ENCODE measurements at regions not wholly inside any gene's neighbourhood (a gene's known extent, or its start where the extent isn't known, plus 50 kb on each side); places are given as distances from the start of the nearest gene placed in this dataset.
A peak's percentile ranks its signal among the peaks of the same experiment; 100 is the strongest.
"Not testable (repeated sequence)": the region's sequence is repeated elsewhere in the genome, so short reads cannot be mapped to it uniquely, and the experiment has no call there.

DNA sequence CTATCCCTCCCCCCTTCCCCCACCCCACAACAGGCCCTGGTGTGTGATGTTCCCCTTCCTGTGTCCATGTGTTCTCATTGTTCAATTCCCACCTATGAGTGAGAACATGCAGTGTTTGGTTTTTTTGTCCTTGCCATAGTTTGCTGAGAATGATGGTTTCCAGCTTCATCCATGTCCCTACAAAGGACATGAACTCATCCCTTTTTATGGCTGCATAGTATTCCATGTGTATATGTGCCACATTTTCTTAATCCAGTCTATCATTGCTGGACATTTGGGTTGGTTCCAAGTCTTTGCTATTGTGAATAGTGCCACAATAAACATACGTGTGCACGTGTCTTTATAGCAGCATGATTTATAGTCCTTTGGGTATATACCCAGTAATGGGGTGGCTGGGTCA is 52.3 kb upstream of the MAN1A2 start:
- DNase-seq, result not testable (repeated sequence)

DNA sequence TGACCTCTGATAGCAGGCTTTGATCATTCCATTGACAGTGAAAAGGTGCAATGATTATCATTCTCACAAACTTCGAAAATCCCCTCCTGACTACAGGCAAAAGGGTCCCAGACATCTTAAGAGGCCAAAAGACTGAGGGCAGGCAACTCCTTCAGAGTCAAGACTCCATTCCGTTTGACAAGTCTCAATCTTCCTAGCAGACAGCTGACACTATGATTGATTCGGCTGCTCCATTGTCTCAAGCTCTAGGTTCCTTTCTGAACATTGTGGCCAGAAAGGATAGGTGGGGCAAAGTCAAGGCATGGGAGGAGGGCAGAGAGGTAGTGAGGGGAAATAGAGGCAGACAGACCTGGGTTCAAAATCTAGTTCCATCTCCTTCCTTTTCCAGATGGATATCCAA is 53.7 kb upstream of the MAN1A2 start:
- no peak for DNase-seq

GRCh38 chr1:117312453-117313138 is 54.7 kb upstream of the MAN1A2 start:
- DNase-seq, result peak in 1 of 2 donors; percentile 48

GRCh38 chr1:117308311-117308916 is 58.8 kb upstream of the MAN1A2 start:
- no peak for DNase-seq

DNA sequence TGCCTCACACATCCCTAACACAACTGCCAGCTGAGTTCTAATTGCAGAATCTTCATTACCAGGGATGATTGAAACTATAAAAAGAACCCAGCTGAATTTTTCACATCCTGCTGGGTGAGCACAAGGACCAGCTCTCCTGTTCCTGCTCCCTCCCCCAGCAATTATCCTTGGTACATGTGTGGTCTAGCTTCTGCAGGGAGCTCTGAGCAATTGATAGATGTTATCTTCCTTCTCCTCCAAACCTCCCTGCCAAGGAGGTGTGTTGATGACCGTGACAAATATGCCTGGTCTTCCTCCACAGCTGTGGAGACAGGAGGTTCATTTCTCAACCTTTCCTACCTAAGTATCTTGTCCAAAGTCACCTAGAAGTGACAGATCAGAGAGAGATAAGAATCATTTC is 65.3 kb upstream of the MAN1A2 start:
- no peak for DNase-seq

GRCh38 chr1:117300183-117300582 is 67.1 kb upstream of the MAN1A2 start:
- DNase-seq, result not testable (repeated sequence)

DNA sequence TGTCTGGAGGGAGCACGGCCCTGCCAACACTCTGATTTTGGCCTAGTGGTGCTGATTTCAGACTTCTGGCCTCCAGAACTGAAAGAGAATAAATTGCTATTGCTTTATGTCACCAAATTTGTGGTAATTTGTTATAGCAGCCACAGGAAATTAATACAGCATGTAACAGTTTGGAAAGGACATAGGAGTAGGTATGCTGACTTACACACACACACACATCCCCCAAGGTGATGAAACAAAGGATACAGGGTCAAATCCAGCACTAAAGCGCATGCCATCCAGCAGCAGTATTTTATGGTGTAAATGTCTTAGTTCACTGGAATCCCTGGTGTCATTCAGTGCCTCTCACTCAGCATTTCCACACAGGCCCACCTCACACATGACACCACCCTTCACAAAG is 72.2 kb upstream of the MAN1A2 start:
- DNase-seq, result no peak

GRCh38 chr1:117290890-117291289 is 76.4 kb upstream of the MAN1A2 start:
- no peak for DNase-seq

GRCh38 chr1:117289316-117289870 is 77.9 kb upstream of the MAN1A2 start:
- DNase-seq, result no peak

DNA sequence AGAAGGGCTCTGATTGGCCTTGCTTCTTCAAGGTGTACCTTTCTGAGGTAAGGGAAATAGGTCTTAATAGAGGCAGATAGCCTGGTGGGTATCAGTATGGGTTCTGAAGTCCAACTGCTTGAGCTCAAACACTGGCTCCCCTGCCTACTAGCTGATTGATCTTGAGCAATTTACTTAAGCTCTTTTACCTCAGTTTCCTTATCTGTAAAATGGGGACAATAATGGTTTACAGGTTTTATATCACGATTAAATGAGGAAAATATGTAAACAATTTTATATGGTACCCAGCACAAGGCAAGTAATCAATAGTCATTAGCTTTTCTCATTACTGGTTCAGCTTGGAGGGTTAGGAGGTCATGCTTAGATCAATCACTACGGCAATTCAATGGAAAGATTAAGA is 75.8 kb upstream of the VTCN1 start:
- DNase-seq, result no peak

DNA sequence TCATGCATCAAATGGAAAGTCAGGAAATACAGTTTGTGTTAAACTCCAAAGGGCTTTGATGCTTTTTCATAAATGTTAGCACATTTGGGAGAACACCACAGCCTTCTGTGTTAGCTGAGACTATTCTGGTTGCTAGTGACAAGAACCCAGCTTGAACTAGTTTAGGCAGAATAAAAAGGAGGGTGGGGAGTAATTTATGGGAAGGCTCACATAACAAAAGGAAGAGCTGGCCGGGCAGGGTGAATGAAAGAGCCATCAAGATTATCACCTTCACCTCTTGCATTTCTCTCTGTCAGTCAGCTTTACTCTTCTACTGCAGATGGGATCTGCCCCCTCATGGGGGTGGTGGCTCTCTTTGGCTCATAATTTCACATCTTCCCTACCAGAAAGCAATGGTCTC is 75.4 kb upstream of the VTCN1 start:
- no peak for DNase-seq

DNA sequence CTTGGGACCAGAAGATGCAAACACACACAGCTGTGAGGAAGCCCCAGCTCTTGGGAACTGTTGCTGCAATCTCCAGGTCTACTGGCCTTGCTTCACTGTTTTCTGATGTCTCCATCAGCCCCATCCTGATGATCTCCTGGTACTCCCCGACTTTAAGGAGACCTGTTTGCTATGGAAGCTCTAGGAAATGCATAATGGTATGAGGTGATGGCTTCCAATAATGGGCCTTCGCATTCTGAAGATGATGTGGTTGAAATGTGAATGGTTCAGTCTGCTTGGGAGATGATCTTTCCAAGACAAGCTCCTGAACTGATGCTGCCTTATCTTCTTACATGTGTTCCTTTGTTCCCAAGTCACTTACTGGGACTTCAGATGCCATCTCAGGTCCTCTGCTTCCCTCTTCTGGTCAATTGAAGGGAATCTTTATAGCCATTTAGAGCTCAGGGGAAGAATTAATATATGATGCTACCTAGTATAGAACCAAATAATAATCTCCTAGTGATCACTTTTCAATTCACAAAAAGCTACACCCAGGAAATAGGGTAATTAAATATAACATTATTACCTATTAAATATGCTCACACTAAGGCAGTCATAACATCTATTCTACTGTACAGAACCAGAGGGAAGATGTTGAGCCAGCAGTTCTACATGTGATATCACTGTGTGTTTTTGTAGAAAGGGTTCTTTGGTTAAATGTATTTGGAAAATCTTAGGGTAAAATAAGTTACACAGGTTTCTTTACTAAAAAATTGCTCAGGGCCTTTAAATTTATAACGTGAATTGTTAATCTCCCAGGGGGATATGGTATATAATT is 73.9 kb upstream of the VTCN1 start:
- DNase-seq, result no peak

DNA sequence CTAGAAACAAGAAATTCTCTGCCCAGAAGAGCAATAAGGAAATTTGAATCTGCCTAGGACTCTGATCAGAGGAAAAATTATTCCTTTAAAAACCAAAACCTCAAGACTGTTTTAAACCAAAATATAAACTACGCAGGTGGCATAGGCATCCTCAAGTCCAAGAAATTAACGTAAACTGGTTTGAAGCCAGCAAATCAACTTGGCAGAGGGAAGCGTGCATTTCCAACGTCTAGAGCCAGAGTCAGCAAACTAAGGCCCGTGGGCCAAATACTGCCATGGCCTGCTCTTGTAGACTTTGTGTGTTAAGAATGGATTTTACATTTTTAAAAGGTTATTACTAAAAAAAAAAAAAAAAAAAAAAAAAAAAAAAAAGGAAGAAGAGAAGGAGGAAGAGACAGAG is 67.8 kb upstream of the VTCN1 start:
- no peak for DNase-seq

DNA sequence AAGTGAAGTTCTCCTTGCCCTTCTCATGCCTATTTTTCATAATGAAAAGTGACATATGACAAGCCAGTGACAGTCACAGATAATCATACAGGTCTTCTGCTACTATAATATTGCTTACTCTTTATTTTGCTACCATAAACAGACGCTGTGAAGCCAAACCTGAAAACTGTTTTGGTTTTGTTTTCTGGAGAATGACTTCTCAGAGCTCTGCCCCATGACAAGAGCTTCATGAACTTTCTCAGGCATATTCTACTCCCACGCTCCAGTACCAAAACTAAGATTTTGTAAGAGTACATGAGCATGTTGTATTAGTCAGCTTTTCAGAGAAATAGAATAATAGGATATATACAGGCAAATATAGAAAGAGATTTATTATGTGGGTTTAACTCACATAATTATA is 64.3 kb upstream of the VTCN1 start:
- DNase-seq, result no peak

DNA sequence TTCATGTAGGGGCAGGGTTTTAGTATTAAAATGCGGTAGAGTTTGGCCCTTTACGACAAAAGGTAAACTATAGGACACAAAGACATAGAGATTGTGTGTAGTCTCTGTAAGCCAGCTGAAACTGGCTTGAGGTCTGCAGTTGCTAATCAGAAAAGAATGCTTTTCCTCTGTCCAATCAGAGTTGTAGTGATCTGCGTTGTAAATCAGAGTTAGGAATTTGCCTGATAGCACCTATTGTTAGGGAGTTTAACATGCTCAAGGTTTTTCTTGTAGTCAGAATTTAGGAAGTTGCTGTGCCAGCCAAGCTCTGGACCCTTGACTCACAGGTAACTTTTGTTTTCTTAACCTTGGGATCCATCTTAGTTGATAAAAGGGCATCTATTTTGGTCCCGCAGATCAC is 61.2 kb upstream of the VTCN1 start:
- no peak for DNase-seq

DNA sequence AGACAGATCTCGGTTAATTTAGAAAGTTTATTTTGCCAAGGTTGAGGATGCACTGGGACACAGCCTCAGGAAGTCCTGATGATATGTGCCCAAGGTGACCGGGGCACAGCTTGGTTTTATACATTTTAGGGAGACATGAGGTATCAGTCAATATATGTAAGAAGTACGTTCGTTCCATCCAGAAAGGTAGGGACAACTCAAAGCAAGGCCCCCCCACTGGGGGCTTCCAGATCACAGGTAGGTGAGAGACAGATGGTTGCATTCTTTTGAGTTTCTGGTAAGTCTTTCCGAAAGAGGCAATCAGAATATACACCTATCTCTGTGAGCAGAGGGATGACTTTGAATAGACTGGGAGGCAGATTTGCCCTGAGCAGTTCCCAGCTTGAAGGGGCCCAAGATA is 60.4 kb upstream of the VTCN1 start:
- DNase-seq, result no peak

DNA sequence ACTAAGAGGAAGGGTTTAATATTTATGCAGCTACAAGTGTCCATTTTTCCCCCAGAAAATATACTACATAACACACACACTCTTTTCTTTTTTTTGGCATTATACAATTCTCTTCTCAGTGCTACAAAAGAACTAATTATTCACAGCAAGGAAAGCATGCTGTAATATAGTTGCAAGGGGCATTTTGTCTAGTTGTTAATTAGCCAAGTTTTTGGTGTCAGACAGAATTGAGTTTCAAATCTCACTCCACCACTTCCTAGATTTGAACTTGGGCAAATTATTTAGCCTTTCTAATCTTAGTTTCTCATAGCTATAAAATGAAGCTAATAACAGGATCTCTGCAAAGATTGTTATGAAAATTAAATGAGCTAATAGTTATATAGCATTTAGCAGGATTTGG is 60.0 kb upstream of the VTCN1 start:
- DNase-seq, result no peak

DNA sequence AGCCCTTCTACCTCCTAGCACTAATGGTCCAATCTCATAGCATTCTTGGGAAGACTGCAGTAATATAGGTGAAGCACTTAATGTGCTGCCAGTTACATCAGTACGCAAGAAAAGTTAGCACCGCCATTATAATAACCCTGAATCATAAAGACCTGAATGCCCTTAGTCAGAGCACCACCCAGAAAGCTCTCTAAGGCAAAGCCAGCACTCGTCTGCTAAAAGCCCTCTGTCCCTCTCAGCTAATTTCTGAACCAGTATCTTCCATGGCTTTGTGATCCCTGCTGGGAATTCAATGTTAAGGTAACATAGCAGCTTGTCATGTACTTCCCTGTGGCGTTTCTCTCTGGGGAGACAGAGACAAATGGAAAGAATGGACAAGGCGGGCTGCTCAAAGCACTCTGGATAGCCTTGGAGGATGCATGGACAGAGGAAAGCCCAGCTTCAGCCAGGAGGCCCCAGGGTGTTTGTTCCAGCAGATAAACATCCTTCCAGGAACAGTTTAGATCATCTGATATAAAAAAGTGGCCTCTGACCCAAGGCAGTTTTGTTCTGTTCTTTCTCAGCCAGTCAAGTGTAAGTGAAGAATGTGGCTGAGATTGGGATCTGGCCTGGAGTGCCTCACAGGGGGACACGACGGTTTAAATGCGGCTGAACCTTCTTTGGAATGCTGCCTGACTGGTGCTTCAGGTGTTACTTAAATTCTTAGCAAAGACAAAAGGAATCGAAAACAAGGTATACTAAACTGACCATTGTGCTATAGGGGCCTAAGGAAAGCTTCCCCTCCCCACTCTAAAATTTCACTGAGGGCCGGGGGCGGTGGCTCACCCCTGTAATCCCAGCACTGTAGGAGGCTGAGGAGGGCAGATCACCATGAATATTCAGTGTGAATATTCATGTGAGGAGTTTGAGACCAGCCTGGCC is 58.1 kb upstream of the VTCN1 start:
- DNase-seq, result no peak

DNA sequence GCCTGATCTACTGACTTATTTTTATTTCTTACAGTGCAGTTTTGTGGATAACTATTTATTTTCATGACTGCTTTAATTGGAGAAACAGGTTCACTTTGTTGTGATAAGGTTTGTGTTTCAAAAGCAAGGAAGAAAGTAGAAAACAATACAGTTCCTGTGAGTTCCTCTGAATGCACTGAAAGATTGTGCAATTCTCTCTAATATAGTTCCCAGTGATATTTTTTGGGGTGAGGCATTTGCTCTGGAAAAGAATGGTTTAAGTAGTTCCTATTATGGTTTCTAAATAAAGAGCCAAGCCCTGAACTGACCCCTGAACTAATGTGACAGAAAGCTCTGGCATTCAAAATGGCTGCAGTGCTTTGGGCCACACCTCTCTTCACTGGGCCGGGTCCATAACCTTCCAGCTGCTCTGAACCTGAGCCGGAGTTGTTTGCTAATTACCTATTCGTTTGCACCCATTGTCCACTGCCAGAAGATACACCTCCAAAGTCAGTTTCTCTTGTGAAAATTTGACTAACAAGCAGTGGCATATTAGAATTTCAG is 56.6 kb upstream of the VTCN1 start:
- DNase-seq, result no peak

GRCh38 chr1:117262976-117263375 is 52.2 kb upstream of the VTCN1 start:
- no peak for DNase-seq

GRCh38 chr1:117261424-117261785 is 50.7 kb upstream of the VTCN1 start:
- DNase-seq, result no peak

DNA sequence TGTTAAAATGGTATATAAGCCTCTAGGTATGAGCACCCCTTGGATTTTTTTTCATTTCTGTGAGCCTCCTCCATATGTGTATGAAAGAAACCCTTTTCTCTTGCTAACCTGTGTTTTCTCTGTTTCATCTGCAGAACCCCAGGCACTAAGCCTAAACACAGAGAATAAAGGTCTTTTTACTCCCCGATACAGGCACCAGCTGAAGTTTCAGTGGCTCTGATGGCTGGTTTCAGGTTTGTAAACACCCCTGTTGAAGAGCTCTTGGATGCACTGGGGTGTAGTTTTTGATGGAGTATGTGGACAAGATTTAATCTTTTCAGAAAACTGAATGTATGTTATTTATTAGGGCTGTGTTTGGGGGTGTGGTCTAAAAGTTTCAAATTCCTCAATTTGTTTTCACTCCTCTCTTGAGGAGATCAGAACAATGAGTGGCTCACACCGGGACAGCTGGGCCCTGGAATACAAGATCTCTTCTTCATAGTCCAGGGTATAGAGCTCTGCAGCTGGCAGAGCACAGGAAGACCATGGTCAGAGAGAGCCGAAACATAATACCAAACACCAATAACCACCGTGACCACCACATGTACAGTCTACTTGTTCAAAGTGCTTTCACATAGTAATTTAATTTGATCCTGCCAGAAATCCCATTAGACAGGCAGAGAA is 50.2 kb upstream of the VTCN1 start:
- no peak for DNase-seq
